Liver (tissue), 3 donors: ENCODE measurements at regions not wholly inside any gene's neighbourhood (a gene's known extent, or its start where the extent isn't known, plus 50 kb on each side); places are given as distances from the start of the nearest gene placed in this dataset.

Source experiments
- ATF3 ChIP-seq: IDR thresholded peaks from 2 replicates; pipeline ENCODE4 v1.6.1; 2016; ENCODE audit warnings: antibody characterized with exemption
- CTCF ChIP-seq: fragments of 150-350 bp; IDR thresholded peaks from 2 replicates; pipeline ENCODE4 v1.5.1; 2017; ENCODE audit warnings: improper control_type of control experiment, low read depth, low read length; ENCODE audit not compliant: missing input control
- EGR1 ChIP-seq, 2 donors: IDR thresholded peaks; 2 replicates each; pipeline ENCODE4 v1.6.1; 2016 to 2018; ENCODE audit warnings: antibody characterized with exemption in 2 of 2, low read depth in 2 of 2
- FOXA1 ChIP-seq: IDR thresholded peaks from 2 replicates; pipeline ENCODE4 v1.6.1; 2016; ENCODE audit warnings: antibody characterized with exemption
- GABPA ChIP-seq, 2 donors: IDR thresholded peaks in 1 of 2; conservative IDR thresholded peaks in 1 of 2; 2 replicates each; pipeline ENCODE4 v1.6.1; 2016; ENCODE audit warnings: antibody characterized with exemption in 2 of 2, mild to moderate bottlenecking in 1 of 2, moderate library complexity in 1 of 2
- HNF4A ChIP-seq, 2 donors: conservative IDR thresholded peaks; 2 replicates each; pipeline ENCODE4 v1.6.1; 2016; ENCODE audit warnings: antibody characterized with exemption in 2 of 2, mild to moderate bottlenecking in 2 of 2
- JUND ChIP-seq, 2 donors: IDR thresholded peaks; 2 replicates each; pipeline ENCODE4 v1.6.1; 2016; ENCODE audit warnings: antibody characterized with exemption in 2 of 2
- RAD21 ChIP-seq, 2 donors: IDR thresholded peaks; 2 replicates each; pipeline ENCODE4 v1.6.1; 2016; ENCODE audit warnings: antibody characterized with exemption in 2 of 2, mild to moderate bottlenecking in 2 of 2
- SP1 ChIP-seq: IDR thresholded peaks from 2 replicates; pipeline ENCODE4 v1.6.1; 2018; ENCODE audit warnings: antibody characterized with exemption, mild to moderate bottlenecking
- TAF1 ChIP-seq: conservative IDR thresholded peaks from 2 replicates; pipeline ENCODE4 v1.6.1; 2016; ENCODE audit warnings: antibody characterized with exemption, mild to moderate bottlenecking
- YY1 ChIP-seq: IDR thresholded peaks from 2 replicates; pipeline ENCODE4 v1.6.1; 2016; ENCODE audit warnings: antibody characterized with exemption, mild to moderate bottlenecking
- TF ChIP-seq, protein P1 (sequence below): IDR thresholded peaks from 2 replicates; pipeline ENCODE4 v1.6.1; 2016; ENCODE audit warnings: antibody characterized with exemption, mild to moderate bottlenecking
- TF ChIP-seq, protein P2 (sequence below): IDR thresholded peaks from 2 replicates; pipeline ENCODE4 v1.6.1; 2016; ENCODE audit warnings: antibody characterized with exemption
- TF ChIP-seq, protein P3 (sequence below): IDR thresholded peaks from 2 replicates; pipeline ENCODE4 v1.6.1; 2016; ENCODE audit warnings: antibody characterized with exemption
- donor health status: healthy.
- donor health status: healthy.

- TF ChIP-seq CTCF (no peak), EGR1 (IDR thresholded peaks at IDR 0.05; ENCODE audit: low read depth in 2 of 2) (no peak), ATF3 (no peak), FOXA1 (no peak), YY1 (no peak), GABPA (IDR thresholded peaks at IDR 0.05 in 1 of 2, conservative IDR thresholded peaks at IDR 0.05 in 1 of 2) (no peak), RAD21 (IDR thresholded peaks at IDR 0.05) (no peak), JUND (IDR thresholded peaks at IDR 0.05) (no peak), TAF1 (no peak), HNF4A (conservative IDR thresholded peaks at IDR 0.05) (no peak), SP1 (no peak)
- TF ChIP-seq, protein P1, sequence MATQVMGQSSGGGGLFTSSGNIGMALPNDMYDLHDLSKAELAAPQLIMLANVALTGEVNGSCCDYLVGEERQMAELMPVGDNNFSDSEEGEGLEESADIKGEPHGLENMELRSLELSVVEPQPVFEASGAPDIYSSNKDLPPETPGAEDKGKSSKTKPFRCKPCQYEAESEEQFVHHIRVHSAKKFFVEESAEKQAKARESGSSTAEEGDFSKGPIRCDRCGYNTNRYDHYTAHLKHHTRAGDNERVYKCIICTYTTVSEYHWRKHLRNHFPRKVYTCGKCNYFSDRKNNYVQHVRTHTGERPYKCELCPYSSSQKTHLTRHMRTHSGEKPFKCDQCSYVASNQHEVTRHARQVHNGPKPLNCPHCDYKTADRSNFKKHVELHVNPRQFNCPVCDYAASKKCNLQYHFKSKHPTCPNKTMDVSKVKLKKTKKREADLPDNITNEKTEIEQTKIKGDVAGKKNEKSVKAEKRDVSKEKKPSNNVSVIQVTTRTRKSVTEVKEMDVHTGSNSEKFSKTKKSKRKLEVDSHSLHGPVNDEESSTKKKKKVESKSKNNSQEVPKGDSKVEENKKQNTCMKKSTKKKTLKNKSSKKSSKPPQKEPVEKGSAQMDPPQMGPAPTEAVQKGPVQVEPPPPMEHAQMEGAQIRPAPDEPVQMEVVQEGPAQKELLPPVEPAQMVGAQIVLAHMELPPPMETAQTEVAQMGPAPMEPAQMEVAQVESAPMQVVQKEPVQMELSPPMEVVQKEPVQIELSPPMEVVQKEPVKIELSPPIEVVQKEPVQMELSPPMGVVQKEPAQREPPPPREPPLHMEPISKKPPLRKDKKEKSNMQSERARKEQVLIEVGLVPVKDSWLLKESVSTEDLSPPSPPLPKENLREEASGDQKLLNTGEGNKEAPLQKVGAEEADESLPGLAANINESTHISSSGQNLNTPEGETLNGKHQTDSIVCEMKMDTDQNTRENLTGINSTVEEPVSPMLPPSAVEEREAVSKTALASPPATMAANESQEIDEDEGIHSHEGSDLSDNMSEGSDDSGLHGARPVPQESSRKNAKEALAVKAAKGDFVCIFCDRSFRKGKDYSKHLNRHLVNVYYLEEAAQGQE, result no peak
- TF ChIP-seq, protein P2, sequence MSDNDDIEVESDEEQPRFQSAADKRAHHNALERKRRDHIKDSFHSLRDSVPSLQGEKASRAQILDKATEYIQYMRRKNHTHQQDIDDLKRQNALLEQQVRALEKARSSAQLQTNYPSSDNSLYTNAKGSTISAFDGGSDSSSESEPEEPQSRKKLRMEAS, result no peak
- TF ChIP-seq, protein P3, sequence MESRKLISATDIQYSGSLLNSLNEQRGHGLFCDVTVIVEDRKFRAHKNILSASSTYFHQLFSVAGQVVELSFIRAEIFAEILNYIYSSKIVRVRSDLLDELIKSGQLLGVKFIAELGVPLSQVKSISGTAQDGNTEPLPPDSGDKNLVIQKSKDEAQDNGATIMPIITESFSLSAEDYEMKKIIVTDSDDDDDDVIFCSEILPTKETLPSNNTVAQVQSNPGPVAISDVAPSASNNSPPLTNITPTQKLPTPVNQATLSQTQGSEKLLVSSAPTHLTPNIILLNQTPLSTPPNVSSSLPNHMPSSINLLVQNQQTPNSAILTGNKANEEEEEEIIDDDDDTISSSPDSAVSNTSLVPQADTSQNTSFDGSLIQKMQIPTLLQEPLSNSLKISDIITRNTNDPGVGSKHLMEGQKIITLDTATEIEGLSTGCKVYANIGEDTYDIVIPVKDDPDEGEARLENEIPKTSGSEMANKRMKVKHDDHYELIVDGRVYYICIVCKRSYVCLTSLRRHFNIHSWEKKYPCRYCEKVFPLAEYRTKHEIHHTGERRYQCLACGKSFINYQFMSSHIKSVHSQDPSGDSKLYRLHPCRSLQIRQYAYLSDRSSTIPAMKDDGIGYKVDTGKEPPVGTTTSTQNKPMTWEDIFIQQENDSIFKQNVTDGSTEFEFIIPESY, result no peak
Observed at GRCh38 chr6:127058027-127058426, 60.4 kb upstream of the RSPO3 start.
